ENCODE measurements at regions not wholly inside any gene's neighbourhood (a gene's known extent, or its start where the extent isn't known, plus 50 kb on each side); places are given as distances from the start of the nearest gene placed in this dataset.

GRCh38 chr10:8962249-8962648 lies 907.8 kb downstream of the GATA3 start:
- H3K4me3 ChIP-seq (replicated peaks in 1 of 3; ENCODE audit: insufficient read depth in 1 of 3, low read depth in 1 of 3, low read length in 3 of 3): no peak overlapping the region
- DNase-seq (ENCODE audit: low read depth, low spot score): no peak
- CTCF ChIA-PET: no interaction called here
- no peak overlapping the region for H2AFZ ChIP-seq (ENCODE audit: low read depth, low read length)
- TF ChIP-seq GATA2 (IDR thresholded peaks at IDR 0.05; ENCODE audit: insufficient read depth, insufficient read length, low read depth, low read length) (no peak), FOS (IDR thresholded peaks at IDR 0.05; ENCODE audit: borderline replicate concordance, insufficient read depth, low read length) (no peak), POLR2AphosphoS5 (IDR thresholded peaks at IDR 0.05; ENCODE audit: insufficient read depth, low read depth, low read length) (no peak), POLR2A (IDR thresholded peaks at IDR 0.05; ENCODE audit: low read depth, low read length) (no peak), JUN (IDR thresholded peaks at IDR 0.05; ENCODE audit: borderline replicate concordance, insufficient read depth, insufficient read length, low read depth) (no peak), MAX (IDR thresholded peaks at IDR 0.05; ENCODE audit: insufficient read depth, insufficient read length) (no peak), EZH2 (IDR thresholded peaks at IDR 0.05; ENCODE audit: borderline replicate concordance, low read depth, low read length, severe bottlenecking) (no peak), CTCF (IDR thresholded peaks at IDR 0.05; ENCODE audit: extremely low read depth in 1 of 2, insufficient read depth in 1 of 2, low read depth in 1 of 2, low read length in 2 of 2) (no peak), MYC (IDR thresholded peaks at IDR 0.05; ENCODE audit: low read depth, low read length) (no peak)
- H4K20me1 ChIP-seq (replicated peaks; ENCODE audit: control insufficient read depth, extremely low read depth, insufficient read depth, low read length): no peaks in the 10 kb centered on the region
- FAIRE-seq: no peak
- H3K9ac ChIP-seq (replicated peaks; ENCODE audit: extremely low read depth, insufficient read depth, low read length): no peak overlapping the region
- no peak overlapping the region for H3K4me2 ChIP-seq (ENCODE audit: insufficient read depth, low read length)
- no peaks in the 10 kb centered on the region for H3K36me3 ChIP-seq (ENCODE audit: control insufficient read depth in 2 of 2, extremely low read depth in 1 of 2, insufficient read depth in 2 of 2, low read length in 2 of 2)
- H3K27me3 ChIP-seq (ENCODE audit: control insufficient read depth in 2 of 2, insufficient read depth in 2 of 2, low read length in 2 of 2): no peaks in the 10 kb centered on the region
- intact Hi-C loops (cut with micrococcal nuclease): no loop called here
- no peak overlapping the region for H3K27ac ChIP-seq (ENCODE audit: insufficient read depth, low read depth, low read length)
- no peaks in the 10 kb centered on the region for H3K79me2 ChIP-seq (ENCODE audit: control insufficient read depth, insufficient read depth, low read length)
- BruUV-seq (replicated peaks): no TSS peak
- no peaks in the 10 kb centered on the region for H3K4me1 ChIP-seq (ENCODE audit: control insufficient read depth, extremely low read depth, insufficient read depth, low read length)
- H3K9me3 ChIP-seq (replicated peaks; ENCODE audit: control insufficient read depth, insufficient read depth, low read length): no peaks in the 10 kb centered on the region
- dilution Hi-C loops (cut with MboI; ENCODE audit: extremely low pct_ligation_motif_present, low sequenced_read_pairs): no loop called here
- POLR2A ChIA-PET: no interaction called here
- H3K9me1 ChIP-seq (replicated peaks; ENCODE audit: control insufficient read depth, extremely low read depth, insufficient read depth, low read length): no peaks in the 10 kb centered on the region

All from endothelial cell of umbilical vein (primary cell).